GM18502 (cell line): ENCODE measurements at regions not wholly inside any gene's neighbourhood (a gene's known extent, or its start where the extent isn't known, plus 50 kb on each side); places are given as distances from the start of the nearest gene placed in this dataset.

Experiments
- ATAC-seq: cut with Tn5 transposase; IDR thresholded peaks from one replicate; pipeline ENCODE4 v1.9.1; 2021; ENCODE audit warnings: mild to moderate bottlenecking; ENCODE audit not compliant: unreplicated experiment, poor library complexity

- no peak for ATAC-seq
Measured at GRCh38 chr11:131043251-131043650, 127.0 kb upstream of the SNX19 start.

DNA sequence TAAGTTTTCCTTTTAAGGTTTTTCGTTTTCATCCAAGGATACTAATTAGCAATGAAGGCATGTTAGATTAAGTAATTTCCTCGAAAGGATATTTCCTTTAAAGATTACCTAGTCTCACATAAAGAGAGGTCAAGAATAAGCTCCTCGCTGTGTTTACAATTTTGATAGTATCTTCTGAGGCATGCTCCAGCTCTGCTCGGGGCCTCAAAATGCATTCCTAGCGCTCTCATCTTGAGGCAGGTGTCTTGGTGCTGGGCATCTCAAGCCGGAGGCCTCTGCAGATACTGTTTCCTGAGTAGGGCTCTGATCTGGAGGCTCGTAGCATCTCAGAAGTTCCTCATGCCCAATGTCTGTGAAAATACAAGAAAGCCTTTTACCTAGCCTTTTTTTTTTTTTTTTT is 128.6 kb upstream of the SNX19 start:
- ATAC-seq = no peak

DNA sequence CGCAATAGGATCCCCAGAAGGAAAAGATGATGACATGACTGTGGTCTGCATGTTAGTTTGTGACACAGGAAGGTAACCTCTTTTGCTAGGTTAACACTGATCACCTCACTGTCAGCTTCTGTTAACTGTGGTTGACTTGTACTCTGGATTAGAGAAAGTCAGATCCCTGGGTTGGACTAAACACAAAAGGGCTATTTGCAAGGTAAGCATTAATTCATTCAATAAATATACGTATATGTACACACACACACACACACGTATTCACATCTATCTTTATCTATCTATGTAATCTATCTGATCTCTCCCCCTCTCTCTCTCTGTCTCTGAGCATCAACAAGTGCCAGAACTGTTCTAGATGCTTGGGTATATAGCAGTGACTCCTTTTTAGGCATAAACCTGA is 136.1 kb upstream of the SNX19 start:
- ATAC-seq = no peak

DNA sequence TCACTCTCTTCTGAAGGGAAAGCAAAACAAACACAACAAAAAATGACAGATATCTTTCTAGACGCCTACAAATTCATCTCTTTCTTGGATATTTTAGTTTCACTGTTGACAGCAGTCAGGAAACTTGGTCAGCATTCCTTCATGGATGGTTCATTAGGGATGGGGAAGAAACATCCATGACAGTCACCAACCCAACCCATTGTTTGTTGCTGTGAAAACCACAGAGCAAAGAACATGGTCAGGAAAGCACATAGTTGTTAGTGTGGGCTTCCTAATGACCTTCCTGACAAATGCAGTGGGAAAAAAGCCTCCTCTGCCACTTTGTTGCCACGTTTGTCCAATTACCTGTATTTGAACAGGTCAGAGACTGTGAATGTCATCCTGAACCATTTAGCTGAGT is 139.8 kb upstream of the SNX19 start:
- no peak for ATAC-seq

DNA sequence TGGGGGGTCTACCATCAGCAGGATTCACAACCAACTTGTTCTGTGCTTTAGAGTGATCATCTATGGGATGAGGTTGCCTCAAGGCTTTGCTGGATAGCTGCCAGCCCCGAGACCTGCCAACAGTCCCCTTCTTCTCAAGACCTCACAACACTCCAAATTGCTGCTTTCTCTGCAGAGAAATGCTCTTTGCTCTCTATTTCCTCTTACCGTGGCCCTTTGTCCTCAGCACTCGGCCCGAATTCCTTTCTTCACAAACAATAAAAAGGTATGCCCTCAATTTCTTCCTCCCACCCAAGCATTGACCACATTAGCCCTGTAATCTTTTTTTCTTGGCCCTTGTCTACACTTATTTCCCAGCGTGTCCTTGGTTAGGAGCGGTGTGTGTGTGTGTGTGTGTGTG is 147.4 kb upstream of the SNX19 start:
- ATAC-seq = no peak

- peak; percentile 65 for ATAC-seq
Measured at GRCh38 chr11:131064373-131064991, 148.2 kb upstream of the SNX19 start.

- no peak for ATAC-seq
Measured at GRCh38 chr11:131065435-131066413, 149.4 kb upstream of the SNX19 start.

- no peak for ATAC-seq
Measured at GRCh38 chr11:131066551-131066950, 150.3 kb upstream of the SNX19 start.

- no peak for ATAC-seq
Measured at GRCh38 chr11:131070365-131070764, 154.1 kb upstream of the SNX19 start.

DNA sequence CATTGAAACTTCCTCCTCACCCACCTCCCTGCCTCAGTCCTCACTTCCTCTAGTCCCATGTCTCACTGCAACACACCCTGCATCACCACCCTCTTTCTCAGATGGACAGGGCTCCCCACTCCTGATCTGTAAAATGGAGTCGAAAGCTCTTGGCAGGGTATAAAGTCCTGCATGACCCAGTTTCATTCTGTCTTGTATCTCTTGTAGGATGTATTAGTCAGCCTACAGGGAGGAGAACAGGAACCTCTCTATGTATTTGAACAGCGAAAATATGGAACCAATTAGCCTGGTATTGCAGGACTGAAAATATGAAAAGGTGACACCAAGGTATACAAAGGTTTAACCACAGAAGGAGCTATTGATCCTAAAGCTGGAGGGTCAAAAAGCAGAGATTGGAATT is 156.9 kb upstream of the SNX19 start:
- no peak for ATAC-seq

DNA sequence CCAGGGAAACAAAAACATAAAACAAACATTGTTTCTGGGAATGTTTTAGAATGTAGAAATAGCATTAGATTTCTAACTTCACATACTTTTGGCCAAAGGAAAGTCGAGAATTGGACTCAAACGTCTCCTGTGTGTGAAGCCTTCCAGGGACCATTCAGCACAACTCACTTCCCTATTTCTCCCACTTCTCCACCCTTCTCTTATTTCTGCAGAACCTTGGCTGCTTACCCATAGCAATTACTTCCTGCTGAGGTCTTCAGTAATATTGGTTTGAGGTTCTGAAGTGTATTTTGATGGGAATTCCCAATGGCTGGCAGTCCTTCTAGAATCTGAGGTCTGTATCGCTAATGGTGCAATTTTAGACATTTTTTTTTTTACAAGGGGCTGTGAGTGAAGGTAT is 158.3 kb upstream of the SNX19 start:
- ATAC-seq = no peak

- no peak for ATAC-seq
Measured at GRCh38 chr11:131077340-131077739, 161.1 kb upstream of the SNX19 start.

GRCh38 chr11:131079036-131079435 is 162.8 kb upstream of the SNX19 start:
- ATAC-seq = no peak

DNA sequence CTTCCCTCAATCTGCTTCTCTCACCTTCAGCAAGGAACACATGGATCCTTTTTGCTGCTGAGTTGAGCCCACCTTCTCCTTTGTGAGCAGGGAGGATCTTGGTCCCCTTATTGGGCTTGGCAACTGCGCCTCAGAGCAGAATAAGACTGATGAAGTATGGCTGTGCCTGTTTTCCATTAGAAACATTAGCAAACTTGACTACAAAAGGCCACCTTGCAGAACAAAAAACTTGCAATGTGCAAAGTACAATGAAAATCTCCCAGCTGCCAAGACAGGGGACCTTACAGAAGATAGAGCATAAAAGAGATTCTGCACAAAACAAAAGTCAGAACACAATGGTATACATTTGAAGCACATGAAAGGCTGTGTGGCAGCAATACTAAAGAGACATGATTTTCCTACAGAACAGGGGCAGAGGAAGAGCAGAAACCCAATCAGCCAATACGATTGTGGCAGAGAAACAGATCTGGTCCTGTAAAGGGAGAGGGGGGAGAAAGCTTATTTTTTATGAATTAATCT is 173.5 kb upstream of the SNX19 start:
- no peak for ATAC-seq

- ATAC-seq = no peak
Measured at GRCh38 chr11:131092469-131092868, 176.2 kb upstream of the SNX19 start.

GRCh38 chr11:131094827-131095226 is 178.5 kb upstream of the SNX19 start:
- no peak for ATAC-seq

DNA sequence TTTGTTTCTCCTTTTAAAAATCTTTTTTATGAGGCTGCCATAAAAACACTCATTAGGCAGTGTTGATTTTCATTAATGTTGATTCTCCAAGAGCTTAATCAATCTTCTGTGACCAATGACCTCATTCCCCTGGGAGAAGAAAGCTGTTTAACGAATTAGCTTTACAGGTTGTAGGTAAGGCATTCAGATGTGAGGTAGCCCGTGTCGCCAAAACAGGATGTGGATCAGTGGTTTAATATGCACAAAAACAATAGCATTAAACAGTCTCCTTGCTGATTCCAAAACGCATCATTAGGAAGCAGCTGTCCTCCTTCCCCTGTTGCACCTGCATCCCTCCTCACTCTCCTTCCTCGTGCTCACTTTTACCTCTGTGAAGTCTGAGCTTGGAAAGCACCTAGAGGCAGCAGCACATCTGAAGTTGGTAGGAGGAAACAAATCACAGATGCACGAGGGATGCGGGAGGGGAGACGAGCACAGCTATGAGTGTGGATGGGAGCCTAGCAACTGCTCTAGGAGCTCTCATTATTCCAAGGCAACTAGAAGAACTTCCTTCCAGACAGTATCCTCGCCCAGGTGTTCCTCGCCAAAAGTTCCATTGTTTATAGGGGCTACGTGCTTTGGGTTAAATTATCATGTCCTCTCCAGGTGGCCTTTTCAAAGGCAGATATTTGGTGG is 179.4 kb upstream of the SNX19 start:
- ATAC-seq = no peak

- no peak for ATAC-seq
Measured at GRCh38 chr11:131099013-131099412, 182.7 kb upstream of the SNX19 start.

DNA sequence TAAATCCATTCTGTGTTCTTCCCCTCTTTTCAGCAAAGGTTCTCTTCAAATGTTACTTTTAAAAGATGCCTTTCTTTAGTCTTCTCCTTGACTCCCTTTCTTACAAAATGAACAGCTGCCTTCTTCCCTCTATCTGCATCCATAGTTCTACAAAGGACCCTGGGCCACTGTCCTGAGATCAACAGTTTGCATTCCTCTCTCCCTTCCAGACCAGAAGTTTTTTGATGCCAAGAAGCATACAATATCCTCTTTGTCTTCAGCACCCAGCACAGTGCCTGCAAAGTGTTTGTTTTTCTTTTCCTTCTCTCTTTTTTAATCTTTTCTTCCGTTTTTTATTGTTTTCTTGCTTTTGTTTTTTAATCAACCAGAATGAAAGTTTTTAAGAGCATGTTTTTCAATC is 183.5 kb upstream of the SNX19 start:
- ATAC-seq = no peak

DNA sequence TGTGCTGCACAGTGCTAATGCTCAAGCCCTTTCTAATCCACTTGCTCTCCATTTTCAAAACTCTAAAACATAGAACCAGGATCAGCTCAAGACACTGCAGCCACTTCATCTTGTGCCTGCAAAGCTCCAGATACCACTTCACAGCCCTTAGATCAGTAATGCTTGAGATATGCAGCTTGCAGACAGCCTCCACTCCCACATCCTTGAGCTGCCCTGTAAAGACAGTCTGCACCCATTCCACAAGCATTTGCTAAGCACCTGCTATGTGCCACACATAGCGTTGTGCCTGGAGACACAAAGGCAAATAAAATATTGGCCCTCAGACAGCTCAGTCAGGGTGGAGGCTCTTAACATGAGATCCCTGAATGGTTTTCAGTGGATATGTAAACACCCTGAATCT is 192.5 kb upstream of the SNX19 start:
- ATAC-seq = no peak

DNA sequence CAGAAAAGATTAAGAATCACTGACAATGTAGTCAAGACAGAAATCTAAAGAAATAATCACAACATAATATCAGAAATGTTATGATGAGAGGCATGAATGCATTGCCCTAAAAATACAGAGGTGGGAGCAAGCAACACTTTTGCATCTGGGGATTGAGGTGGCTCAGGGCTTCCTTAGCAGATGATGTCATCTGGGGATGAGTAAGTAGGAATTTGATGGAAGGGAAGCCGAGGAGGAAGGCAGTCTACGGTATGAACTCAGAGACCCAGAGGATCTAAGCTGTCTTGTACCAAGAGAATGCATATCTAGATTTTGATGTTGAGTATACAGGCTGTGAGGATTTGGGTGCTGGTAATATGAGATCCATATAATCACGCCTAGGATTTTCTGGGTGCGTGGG is 193.0 kb upstream of the SNX19 start:
- no peak for ATAC-seq
